CD4-positive, alpha-beta T cell treated with Interleukin-4 for 4 hours (primary cell): ENCODE measurements at regions not wholly inside any gene's neighbourhood (a gene's known extent, or its start where the extent isn't known, plus 50 kb on each side); places are given as distances from the start of the nearest gene placed in this dataset.
"Not testable (repeated sequence)": the region's sequence is repeated elsewhere in the genome, so short reads cannot be mapped to it uniquely, and the experiment has no call there.

Experiments
- DNase-seq: peaks from one replicate; pipeline ENCODE4 v3.0.0-alpha.2; 2020

- DNase-seq, result no peak
These were observed 165.7 kb downstream of the TRIB2 start for GRCh38 chr2:12882393-12882792.

GRCh38 chr2:12883906-12884305, 167.2 kb downstream of the TRIB2 start:
- DNase-seq, result no peak

- DNase-seq, result no peak
These were observed 168.1 kb downstream of the TRIB2 start for GRCh38 chr2:12884713-12885282.

- DNase-seq, result no peak
These were observed 173.3 kb downstream of the TRIB2 start for GRCh38 chr2:12890066-12890465.

- no peak for DNase-seq
These were observed 173.8 kb downstream of the TRIB2 start for GRCh38 chr2:12890481-12890991.

GRCh38 chr2:12895017-12895416, 178.3 kb downstream of the TRIB2 start:
- DNase-seq, result no peak

GRCh38 chr2:12896318-12896982, 179.7 kb downstream of the TRIB2 start:
- no peak for DNase-seq

- DNase-seq, result no peak
These were observed 180.4 kb downstream of the TRIB2 start for GRCh38 chr2:12897181-12897580.

GRCh38 chr2:12903272-12903671, 186.5 kb downstream of the TRIB2 start:
- DNase-seq, result no peak

GRCh38 chr2:12910431-12910830, 193.7 kb downstream of the TRIB2 start:
- no peak for DNase-seq

- no peak for DNase-seq
These were observed 199.1 kb downstream of the TRIB2 start for GRCh38 chr2:12915787-12916186.

GRCh38 chr2:12918138-12918834, 201.6 kb downstream of the TRIB2 start:
- DNase-seq, result no peak

GRCh38 chr2:12918835-12919445, 202.2 kb downstream of the TRIB2 start:
- no peak for DNase-seq

GRCh38 chr2:12921321-12921720, 204.6 kb downstream of the TRIB2 start:
- no peak for DNase-seq

- no peak for DNase-seq
These were observed 207.3 kb downstream of the TRIB2 start for GRCh38 chr2:12923907-12924610.

GRCh38 chr2:12926641-12927040, 209.9 kb downstream of the TRIB2 start:
- not testable (repeated sequence) for DNase-seq

GRCh38 chr2:12928197-12928774, 211.6 kb downstream of the TRIB2 start:
- DNase-seq, result no peak

GRCh38 chr2:12928775-12929401, 212.2 kb downstream of the TRIB2 start:
- DNase-seq, result no peak

GRCh38 chr2:12929758-12930157, 213.0 kb downstream of the TRIB2 start:
- DNase-seq, result no peak

GRCh38 chr2:12930391-12930790, 213.7 kb downstream of the TRIB2 start:
- no peak for DNase-seq

GRCh38 chr2:12931186-12931844, 214.6 kb downstream of the TRIB2 start:
- DNase-seq, result peak; percentile 41

- no peak for DNase-seq
These were observed 215.5 kb downstream of the TRIB2 start for GRCh38 chr2:12932192-12932591.
